ENCODE measurements at regions not wholly inside any gene's neighbourhood (a gene's known extent, or its start where the extent isn't known, plus 50 kb on each side); places are given as distances from the start of the nearest gene placed in this dataset.
"Not testable (repeated sequence)": the region's sequence is repeated elsewhere in the genome, so short reads cannot be mapped to it uniquely, and the experiment has no call there.

- TF ChIP-seq CTCF (IDR thresholded peaks at IDR 0.05; ENCODE audit: unreplicated experiment): no peak
- Mint-ChIP-seq H3K27me3 (ENCODE audit: unreplicated experiment) (peaks cover 6% of the 10 kb centered on the region), H3K36me3 (ENCODE audit: low read depth, unreplicated experiment) (no peaks in the 10 kb centered on the region), H3K4me1 (ENCODE audit: unreplicated experiment) (no peaks in the 10 kb centered on the region), H3K27ac (ENCODE audit: unreplicated experiment) (no peak overlapping the region), H3K9me3 (ENCODE audit: unreplicated experiment) (peaks cover 5% of the 10 kb centered on the region), H3K4me3 (ENCODE audit: unreplicated experiment) (no peak overlapping the region)
- no peak for DNase-seq (ENCODE audit: low spot score)
Observed at GRCh38 chr7:20491284-20491683, 124.2 kb upstream of the ABCB5 start.

GRCh38 chr7:20494566-20494965, 120.9 kb upstream of the ABCB5 start:
- peaks cover 8% of the 10 kb centered on the region for H3K27me3 Mint-ChIP-seq (ENCODE audit: unreplicated experiment)
- peaks cover 5% of the 10 kb centered on the region for H3K9me3 Mint-ChIP-seq (ENCODE audit: unreplicated experiment)

GRCh38 chr7:20501473-20501872, 114.0 kb upstream of the ABCB5 start:
- H3K27ac Mint-ChIP-seq (ENCODE audit: unreplicated experiment); H3K27me3 Mint-ChIP-seq (ENCODE audit: unreplicated experiment); H3K4me1 Mint-ChIP-seq (ENCODE audit: unreplicated experiment); DNase-seq (ENCODE audit: low spot score); H3K4me3 Mint-ChIP-seq (ENCODE audit: unreplicated experiment); H3K36me3 Mint-ChIP-seq (ENCODE audit: low read depth, unreplicated experiment); H3K9me3 Mint-ChIP-seq (ENCODE audit: unreplicated experiment): not testable (repeated sequence)

More at GRCh38 chr7:20494566-20494965, 120.9 kb upstream of the ABCB5 start:
- Mint-ChIP-seq H3K4me3 (ENCODE audit: unreplicated experiment) (no peak overlapping the region), H3K4me1 (ENCODE audit: unreplicated experiment) (no peaks in the 10 kb centered on the region), H3K27ac (ENCODE audit: unreplicated experiment) (no peak overlapping the region), H3K36me3 (ENCODE audit: low read depth, unreplicated experiment) (no peaks in the 10 kb centered on the region)
- no peak for DNase-seq (ENCODE audit: low spot score)
- TF ChIP-seq CTCF (IDR thresholded peaks at IDR 0.05; ENCODE audit: unreplicated experiment): no peak

GRCh38 chr7:20503278-20503950, 112.1 kb upstream of the ABCB5 start:
- TF ChIP-seq CTCF (IDR thresholded peaks at IDR 0.05; ENCODE audit: unreplicated experiment): no peak
- no peaks in the 10 kb centered on the region for H3K36me3 Mint-ChIP-seq (ENCODE audit: low read depth, unreplicated experiment)
- H3K4me3 Mint-ChIP-seq (ENCODE audit: unreplicated experiment): no peak overlapping the region
- no peak overlapping the region for H3K27ac Mint-ChIP-seq (ENCODE audit: unreplicated experiment)
- DNase-seq (ENCODE audit: low spot score): no peak
- H3K9me3 Mint-ChIP-seq (ENCODE audit: unreplicated experiment): peaks cover 5% of the 10 kb centered on the region
- H3K4me1 Mint-ChIP-seq (ENCODE audit: unreplicated experiment): no peaks in the 10 kb centered on the region
- H3K27me3 Mint-ChIP-seq (ENCODE audit: unreplicated experiment): peaks cover 2% of the 10 kb centered on the region

- Mint-ChIP-seq H3K4me3 (ENCODE audit: unreplicated experiment) (no peak overlapping the region), H3K27me3 (ENCODE audit: unreplicated experiment) (peaks cover 2% of the 10 kb centered on the region), H3K27ac (ENCODE audit: unreplicated experiment) (no peak overlapping the region), H3K4me1 (ENCODE audit: unreplicated experiment) (no peaks in the 10 kb centered on the region), H3K36me3 (ENCODE audit: low read depth, unreplicated experiment) (no peaks in the 10 kb centered on the region), H3K9me3 (ENCODE audit: unreplicated experiment) (peaks cover 5% of the 10 kb centered on the region)
- no peak for TF ChIP-seq CTCF (IDR thresholded peaks at IDR 0.05; ENCODE audit: unreplicated experiment)
- no peak for DNase-seq (ENCODE audit: low spot score)
Observed at GRCh38 chr7:20504060-20504459, 111.4 kb upstream of the ABCB5 start.

Data from endothelial cell (in vitro differentiated cells).